T follicular helper cell (primary cell): ENCODE measurements at regions not wholly inside any gene's neighbourhood (a gene's known extent, or its start where the extent isn't known, plus 50 kb on each side); places are given as distances from the start of the nearest gene placed in this dataset.

Experiments used
- DNase-seq: peaks from one replicate; pipeline ENCODE4 v3.0.0-alpha.2; 2020; ENCODE audit warnings: low read depth

DNA sequence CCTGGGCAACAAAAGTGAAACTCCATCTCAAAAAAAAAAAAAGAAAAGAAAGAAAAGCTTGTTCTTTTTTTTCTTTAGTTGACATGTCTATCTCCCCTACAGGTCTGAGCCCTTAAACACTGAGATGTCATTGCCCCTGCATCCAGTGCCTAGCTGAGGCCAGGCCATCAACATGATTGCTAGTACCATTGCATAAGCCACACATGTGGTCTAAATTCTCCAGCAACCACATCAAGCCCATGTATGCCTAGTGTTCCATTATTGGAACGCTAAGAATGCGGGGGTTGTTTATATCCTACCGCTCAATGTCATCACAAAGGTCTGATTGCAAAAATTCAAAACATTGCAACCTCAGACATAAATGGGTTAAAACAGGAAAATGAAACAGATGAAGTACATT is 62.7 kb downstream of the NPTX2 start:
- DNase-seq = no peak

DNA sequence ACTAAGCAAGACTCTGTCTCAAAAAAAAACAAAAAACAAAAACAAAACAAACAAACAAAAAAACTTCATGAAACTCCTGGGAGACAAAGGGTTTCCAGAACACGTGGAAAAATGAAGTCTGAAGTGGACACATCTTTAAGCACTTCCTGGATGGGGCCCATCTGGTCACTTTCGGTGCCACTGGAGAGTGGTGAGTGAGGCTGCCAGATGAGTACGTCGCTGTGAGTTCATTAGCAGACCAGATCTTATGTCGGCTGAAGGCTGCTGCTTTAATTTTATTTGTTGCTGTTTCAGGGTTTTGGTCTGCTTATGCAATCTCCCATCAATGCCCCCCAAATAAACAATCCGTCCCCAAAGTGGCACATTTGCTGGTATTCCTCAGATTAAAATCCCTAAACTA is 64.4 kb downstream of the NPTX2 start:
- DNase-seq = no peak

DNA sequence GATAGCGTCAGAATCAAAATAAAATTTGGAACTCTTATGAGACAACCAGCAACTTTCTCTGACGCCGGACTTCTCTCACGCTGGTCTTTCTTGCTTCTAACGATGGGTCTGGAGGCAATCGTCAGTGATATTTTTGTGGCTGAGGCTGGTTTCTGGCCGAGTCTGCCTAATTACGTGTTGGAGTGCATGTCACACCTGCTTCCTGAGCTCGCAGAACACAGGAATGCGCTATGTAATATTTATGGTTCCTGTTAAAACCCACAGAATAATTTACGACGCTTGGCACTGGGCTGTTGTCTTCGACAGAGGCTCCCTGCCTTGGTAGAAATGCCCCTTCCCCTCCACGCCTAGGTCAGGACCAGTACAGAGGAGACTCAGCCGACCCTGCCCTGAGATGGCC is 64.9 kb downstream of the NPTX2 start:
- no peak for DNase-seq

DNA sequence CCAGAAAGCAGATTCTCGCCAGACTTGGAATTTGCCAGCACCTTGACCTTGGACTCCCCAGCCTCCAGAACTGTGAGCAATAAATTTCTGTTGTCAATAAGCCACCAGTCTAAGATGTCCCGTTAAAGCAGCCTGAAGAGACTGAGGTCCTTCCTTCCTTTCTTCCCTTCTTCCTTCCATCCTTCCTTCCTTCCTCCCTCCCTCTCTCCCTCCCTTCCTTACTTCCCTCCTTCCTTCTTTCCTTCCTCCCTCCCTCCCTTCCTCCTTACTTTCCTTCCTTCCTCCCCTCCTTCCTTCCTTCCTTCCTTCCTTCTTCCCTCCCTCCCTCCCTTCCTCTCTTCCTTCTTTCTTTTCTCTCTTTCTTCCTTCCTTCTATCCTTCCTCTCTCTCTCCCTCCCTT is 66.4 kb downstream of the NPTX2 start:
- no peak for DNase-seq

DNA sequence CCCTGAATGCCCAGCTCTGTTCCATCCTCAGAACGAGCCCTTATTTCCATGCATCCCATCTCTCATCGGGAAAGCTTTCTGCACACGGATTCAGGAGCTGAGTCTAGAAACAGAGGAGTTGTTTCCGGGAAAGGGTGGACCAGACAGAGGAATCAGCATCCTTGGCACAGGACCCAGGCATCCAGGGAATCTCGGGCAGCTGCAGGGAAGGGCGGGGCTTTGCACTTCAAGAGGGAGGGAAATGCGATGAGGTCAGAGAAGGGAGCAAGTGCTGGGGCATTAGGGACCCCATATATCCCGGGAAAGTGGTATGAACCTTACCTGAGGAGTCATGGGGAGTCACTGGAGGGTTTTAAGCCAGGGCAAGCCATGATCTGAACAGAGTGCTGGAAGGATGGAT is 68.5 kb downstream of the NPTX2 start:
- DNase-seq = no peak

DNA sequence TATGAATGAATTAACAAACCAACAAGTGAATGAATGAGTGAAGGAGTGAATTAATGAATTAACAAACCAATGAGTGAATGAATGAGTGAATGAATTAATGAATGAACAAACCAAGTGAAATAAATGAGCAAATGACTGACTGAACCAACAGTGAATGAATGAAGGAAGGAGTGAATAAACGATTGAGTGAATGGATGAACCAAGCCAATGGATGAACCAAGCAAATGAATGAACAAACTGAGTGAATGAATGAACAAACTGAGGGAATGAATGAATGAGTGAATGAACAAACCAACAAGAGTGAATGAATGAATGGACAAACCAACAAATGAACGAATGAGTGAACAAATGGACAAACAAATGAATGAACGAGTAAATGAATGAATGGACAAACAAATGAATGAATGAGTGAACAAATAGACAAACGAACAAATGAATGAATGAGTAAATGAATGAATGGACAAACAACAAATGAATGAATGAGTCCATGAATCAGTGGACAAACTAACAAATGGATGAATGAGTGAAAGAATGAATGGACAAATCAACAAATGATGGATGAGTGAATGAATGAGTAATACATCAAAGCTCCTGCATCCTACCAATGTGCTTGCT is 69.5 kb downstream of the NPTX2 start:
- no peak for DNase-seq

DNA sequence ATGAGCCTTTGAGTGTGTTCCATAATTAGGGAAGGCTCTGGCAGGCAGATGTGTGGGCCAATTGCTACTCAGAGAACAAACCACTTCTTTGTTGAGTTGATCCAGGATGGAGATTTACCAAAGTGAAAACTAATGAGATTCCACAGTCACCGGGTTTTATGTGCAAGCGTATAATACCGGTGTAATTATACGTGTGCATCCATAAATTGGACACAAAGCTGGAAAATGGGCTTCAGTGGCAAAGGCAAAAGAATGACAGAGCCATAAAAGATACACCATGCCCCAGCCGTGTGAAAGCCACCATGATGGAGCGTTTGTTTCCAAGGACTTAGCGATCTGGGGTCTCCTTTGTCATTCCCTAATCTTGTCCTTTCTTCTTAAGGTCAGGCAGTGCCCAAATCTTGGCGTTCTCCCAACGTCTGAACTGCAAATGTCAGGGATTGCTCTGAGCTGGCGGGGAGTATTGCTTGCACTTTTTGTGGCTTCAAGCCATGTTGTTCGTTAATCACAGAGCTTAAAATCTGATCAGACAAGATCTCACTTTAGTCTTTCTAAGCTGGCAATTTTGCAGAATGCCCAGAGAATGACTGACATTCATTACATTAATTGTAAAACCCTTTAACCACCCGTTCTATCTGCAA is 70.1 kb downstream of the NPTX2 start:
- no peak for DNase-seq

DNA sequence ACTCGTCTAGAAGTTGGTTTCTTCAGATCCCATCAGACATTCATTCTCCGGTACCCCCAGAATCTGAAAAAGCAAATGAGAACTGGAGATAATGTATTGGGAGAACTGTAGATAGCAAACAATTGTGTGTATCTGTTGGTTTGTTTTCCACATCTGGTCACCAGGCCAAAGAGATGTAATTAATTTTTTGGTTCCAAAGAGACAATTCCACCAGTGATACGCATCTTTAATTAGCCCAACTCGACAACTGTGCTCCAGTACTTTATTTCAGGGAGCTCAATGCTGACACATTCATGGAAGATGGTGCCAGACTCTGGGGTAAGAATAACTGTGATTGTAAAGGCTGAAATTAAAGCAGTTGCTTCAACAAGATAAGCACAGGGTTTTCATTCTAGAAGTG is 74.5 kb downstream of the NPTX2 start:
- DNase-seq = no peak

DNA sequence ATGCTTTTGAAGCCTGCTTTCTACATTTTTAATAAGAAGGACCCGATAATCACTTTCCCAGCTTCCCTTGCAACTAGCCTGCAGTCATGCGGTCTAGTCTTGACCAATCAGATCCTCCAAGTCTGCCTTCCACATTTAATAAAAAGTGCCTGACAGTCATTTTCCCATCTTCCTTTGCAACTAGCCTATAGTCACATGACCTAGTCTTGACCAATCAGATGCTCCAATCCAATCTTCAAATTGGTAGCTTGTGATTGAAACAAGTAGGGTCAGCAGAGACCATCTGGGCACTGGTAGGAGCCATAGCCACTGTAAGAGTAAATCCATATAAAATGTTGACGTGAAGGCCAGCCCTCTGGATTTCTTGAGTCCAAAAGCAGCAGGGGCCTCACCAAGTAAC is 80.0 kb downstream of the NPTX2 start:
- no peak for DNase-seq

DNA sequence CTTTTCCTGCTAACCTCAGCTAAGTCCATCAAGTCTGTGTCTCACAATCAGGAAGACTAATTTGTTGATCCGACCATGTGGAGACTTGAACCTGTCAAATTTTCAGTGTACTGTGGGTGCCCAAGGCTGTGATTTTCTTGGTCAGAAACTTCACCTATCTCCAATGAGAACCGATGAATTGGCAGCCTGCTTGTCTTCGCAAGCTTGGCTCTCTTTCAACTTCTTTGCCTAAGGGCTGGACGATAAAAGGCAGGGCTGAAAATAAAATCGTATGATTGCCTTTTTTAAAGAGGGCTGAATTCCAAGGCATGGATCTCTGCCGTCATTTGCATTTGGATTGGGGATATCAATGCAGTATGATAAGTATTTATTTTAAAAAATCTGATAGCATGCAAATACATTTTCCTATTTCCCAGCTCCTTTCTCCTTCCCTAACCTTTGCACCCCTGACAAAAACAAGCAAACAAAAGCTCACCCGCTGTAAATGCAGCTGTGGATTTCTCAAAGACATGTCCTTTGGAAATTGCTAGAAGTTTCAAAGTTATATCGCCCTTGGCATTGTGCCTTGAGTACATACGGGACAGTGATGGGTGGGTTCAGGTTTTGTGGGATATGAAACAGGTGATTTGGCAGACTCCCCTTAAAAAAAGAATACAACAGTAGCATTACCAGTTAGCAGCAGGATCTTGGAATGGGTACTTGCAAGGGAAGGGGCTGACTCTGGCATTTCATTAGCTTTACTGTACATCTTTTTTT is 80.6 kb downstream of the NPTX2 start:
- DNase-seq = no peak

DNA sequence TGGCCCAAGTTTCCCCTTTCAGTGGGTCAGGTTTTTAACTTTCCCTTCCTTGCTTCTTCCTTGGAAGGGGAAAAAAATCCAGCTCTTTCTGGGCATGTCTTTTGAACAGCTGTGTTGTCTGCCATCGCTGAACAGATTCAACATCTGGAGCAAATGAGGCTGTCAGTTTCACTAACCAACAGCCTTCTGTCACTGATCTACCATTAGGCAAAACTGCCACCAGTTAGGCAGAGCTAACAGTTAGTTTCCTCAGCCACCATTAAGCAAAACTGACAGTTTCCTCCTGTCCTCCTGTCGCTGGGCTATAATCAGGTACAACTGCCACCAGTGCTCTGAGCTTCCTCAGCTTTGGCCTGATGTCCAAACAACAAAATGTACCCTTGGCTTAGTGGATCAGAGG is 81.9 kb downstream of the NPTX2 start:
- DNase-seq = no peak

DNA sequence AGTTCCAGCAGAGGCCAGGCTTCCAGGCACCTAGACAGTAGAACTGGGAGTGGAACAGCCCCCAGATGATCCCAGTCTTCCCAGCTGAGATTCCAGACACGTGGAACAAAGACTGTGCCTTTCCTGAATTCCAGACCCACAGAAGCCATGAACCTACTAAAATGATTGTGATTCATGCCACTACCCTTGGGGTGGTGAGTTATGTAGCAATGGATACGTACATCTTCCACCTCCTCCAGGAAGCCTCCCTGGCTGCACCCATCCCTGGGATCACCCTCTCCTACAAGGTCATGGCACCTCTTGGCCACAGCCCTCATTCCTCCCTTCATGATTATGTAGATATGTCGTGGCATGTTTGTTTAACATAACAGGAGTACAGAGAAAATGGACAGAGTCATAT is 83.4 kb downstream of the NPTX2 start:
- no peak for DNase-seq

DNA sequence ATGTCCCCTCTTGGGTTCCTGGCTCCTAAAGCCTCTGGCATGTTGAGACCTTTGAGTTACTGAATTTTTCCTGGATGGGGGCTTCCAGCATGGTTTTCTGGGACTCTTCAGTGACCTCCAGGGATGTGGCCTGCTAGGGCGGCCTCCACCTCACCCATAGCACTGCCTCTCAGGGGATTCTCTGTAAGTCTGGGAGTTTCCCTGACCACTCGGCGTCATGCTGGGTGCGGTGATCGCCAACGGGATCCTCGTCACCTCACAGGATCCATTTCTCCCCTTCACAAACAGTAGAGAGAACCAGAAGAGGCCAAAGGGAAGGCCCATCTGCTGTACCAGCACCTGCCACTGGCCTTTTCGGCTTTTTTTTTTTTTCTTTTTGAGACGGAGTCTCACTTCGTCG is 84.3 kb downstream of the NPTX2 start:
- no peak for DNase-seq

DNA sequence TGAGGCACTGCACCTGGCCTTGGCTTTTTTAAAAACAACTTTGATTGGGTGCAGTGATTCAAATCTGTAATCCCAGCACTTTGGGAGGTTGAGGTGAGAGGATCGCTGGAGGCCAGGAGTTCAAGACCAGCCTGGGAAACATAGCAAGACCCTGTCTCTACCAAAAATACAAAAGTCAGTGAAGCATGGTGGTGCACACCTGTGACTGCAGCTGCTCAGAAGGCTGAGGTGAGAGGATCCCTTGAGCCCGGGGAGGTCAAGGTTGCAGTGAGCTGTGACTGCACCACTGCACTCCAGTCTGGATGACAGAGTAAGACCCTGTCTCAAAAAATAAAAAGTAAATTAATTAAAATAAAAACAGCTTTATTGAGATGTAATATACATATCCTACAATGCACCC is 84.9 kb downstream of the NPTX2 start:
- no peak for DNase-seq

DNA sequence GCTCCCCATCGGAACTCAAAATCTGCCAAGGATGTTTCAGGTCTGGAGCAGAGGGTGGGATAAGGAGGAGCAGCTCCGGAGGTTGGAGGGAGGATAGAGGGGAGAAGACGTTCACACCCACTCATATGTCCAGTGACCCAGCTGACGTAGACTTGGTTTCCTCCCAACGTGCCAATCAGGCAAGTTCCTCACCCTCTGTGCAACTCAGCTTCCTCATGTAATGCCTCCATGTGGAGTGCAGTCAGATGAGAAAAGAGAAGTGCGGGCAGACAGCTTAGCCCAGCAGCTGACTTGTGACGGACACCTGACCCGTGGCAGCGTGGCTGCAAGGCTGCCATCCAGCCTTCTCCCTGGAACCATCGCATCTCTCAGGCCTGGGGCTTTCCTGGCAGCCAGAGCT is 86.8 kb downstream of the NPTX2 start:
- no peak for DNase-seq

DNA sequence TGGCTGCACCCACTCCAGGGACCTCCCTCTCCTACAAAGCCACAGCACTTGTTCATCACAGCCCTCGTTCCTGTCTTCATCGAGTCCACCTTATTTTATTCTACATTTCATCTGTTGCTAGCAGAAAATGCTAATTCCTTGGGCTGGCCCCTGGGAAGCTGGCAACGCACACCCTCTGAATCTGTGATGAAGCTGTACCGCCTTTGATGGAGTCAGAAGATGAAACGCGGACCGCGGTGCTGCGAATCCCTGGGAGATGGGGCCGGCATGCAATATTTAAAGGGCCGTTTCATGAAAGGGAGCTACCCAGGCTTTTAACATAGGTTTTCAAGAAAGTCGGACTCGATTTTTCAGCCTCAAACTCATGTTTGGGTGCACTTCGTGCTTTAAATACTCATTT is 88.5 kb downstream of the NPTX2 start:
- DNase-seq = no peak

DNA sequence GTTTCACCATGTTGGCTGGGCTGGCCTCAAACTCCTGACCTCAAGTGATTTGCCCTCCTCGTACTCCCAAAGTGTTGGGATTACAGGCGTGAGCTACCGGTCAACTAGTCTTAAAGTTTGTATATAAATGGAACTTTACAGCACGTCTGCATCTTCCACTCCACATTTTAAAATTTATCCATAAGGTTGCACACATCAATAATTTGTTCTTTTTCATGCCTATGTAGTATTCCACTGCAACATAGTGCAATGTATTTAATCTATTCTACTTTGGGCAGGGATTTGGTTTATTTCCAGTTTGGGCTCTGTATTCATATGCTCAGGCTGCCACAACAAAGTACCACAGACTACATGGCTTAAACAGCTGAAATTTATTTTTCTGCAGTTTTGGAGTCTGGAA is 90.0 kb downstream of the NPTX2 start:
- DNase-seq = no peak

DNA sequence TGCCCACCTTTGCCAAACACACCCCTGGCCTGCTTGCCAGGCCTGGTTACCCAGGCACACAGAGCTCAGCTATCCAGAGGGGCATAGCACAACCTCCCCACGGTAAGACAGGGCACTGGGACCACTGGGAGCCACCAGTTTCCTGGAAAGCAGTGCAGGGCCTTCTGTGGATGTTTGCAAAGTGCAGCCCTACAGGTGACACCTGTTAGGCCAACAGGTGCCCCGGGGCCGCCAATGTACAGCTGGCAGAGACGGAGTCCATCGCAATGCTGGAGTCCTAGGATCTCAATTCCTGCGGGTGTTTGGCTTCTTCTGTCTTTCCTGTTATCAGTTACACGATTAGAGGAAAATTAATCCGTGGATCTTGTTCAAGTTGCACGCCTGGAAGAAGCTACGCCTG is 94.9 kb downstream of the NPTX2 start:
- no peak for DNase-seq

DNA sequence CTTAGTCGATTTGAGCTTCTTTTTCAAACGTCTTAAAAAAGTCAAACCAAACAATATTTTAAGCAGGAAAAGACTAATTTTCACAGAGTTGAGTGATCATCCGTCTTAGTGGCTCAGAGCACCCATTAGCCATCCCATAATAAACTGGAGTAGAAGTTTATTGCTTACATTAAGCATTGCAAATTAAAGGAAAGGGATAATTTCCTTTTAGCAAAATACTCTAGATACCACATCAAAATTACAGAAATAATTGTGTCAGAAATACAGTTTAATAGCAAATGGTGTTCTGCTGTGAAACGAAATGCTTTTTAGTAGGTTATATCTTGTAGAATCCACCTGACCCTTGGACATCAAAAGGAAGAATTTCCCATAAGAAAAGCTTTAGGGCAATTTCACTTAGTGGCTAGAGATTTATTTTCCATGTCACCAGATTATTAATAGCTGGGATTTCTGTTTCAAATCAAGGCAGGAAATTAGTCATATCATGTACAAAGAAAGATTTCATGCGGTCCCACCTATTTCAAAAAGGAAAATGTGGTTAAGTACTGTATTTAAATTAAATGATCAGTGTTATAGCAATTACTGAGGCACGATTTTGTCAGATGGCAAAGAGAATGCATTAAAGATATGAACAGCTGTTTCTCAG is 96.2 kb downstream of the NPTX2 start:
- DNase-seq = no peak

DNA sequence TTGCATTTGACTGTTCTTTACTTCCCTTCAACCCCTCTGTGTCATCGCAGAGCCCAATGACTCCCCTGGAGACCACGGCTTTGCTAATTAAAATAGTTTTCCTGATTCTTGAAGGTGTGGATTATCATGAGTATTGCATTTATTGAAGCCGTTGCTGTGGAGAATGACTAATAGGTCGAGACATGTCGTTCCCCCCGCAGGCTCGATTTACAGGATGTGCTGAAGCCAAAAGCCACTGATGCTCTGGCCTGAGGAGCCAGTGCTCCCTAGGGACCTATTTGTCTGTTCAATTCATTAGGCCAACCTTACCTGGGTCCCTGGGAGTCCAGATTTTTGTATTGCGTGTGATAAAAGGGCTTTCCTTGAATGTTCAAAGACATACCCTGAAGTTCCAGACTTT is 102.3 kb downstream of the NPTX2 start:
- DNase-seq = no peak

DNA sequence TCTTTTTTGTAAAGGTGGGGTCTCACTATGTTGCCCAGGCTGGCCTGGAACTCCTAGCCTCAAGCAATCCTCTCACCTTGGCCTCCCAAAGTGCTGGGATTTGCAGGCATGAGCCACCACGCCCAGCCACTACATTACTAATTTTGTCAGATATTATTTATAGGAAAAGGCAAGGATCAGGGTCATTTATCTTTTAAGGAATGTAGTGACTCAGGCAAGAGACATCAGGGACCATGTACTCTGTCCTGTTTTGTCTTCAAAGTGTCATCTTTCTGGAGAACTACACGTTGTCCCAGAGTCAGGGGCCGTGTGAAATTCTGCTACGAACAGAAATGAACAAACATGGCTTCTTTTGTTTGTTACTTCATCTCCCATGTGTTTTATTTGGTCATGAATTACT is 105.3 kb downstream of the NPTX2 start:
- no peak for DNase-seq

DNA sequence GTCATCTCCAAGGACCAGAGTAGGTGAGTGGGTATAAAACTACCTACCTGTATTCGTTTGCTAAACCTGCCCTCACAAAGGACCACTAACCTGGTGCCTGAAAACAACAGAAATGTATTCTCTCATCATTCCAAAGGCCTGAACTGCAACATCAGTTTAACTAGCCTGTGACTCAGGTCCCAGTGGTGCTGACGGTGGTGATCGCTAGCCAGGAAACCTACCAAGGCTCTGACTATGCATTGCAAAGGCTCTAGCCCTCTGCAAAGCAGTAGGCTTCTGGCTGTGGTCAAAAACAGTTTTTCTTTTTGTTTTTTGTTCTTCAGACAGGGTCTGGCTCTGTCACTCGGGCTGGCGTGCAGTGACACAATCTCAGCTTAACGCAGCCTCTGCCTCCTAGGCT is 107.5 kb downstream of the NPTX2 start:
- DNase-seq = no peak

DNA sequence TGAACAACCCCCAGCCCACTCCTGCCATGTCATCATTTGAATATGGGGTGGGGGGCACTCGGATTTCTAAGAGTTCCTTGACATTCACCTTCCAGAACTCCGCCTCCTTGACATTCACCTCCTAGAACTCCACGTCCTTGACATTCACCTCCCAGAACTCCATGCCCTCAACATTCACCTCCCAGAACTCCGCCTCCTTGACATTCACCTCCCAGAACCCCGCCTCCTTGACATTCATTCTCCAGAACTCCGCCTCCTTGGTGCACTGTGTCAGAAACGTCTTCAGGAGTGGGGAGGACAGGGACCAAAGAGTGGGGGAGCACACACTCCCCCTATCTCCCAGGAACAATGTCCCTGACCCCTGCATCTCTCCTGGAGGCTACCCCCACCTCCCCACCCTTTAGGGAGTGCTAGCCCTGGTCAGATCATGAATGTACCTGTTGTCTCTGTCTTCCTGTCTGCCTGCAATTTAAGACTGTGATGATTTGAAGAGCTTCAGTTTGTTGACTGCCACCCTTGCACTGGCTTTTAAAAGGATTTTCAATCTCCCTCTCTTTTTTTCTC is 110.1 kb downstream of the NPTX2 start:
- DNase-seq = no peak
